Loucy (cell line): ENCODE measurements at regions not wholly inside any gene's neighbourhood (a gene's known extent, or its start where the extent isn't known, plus 50 kb on each side); places are given as distances from the start of the nearest gene placed in this dataset.

ENCODE experiments used
- H2AFZ ChIP-seq: fragments of 200-600 bp; sonication (generic); 2 replicates; pipeline ENCODE4 v1.6.0; 2016; ENCODE audit warnings: antibody characterized with exemption, mild to moderate bottlenecking, low read length, moderate library complexity
- H3F3A ChIP-seq: fragments of 200-600 bp; 2 replicates; pipeline ENCODE4 v1.6.0; 2016; ENCODE audit warnings: antibody characterized with exemption, low read depth, mild to moderate bottlenecking
- H3K27me3 ChIP-seq: fragments of 200-600 bp; sonication (generic); 2 replicates; pipeline ENCODE4 v1.6.1; 2014; ENCODE audit warnings: low read length, mild to moderate bottlenecking; ENCODE audit not compliant: insufficient read depth, poor library complexity, severe bottlenecking
- H3K36me3 ChIP-seq: fragments of 200-600 bp; sonication (generic); 2 replicates; pipeline ENCODE4 v1.6.1; 2016; ENCODE audit warnings: low read length; ENCODE audit not compliant: insufficient read depth
- H3K4me1 ChIP-seq: fragments of 200-600 bp; sonication (generic); 2 replicates; pipeline ENCODE4 v1.5.1; 2014; ENCODE audit warnings: low read length, mild to moderate bottlenecking; ENCODE audit not compliant: insufficient read depth, poor library complexity, severe bottlenecking
- H3K4me2 ChIP-seq: fragments of 200-600 bp; sonication (generic); 2 replicates; pipeline ENCODE4 v1.6.0; 2014; ENCODE audit warnings: antibody characterized with exemption, low read length, low read depth, mild to moderate bottlenecking; ENCODE audit not compliant: poor library complexity, severe bottlenecking
- H3K4me3 ChIP-seq: fragments of 200-600 bp; sonication (generic); 2 replicates; pipeline ENCODE4 v1.5.1; 2014; ENCODE audit warnings: low read length, mild to moderate bottlenecking, mixed read lengths; ENCODE audit not compliant: poor library complexity, severe bottlenecking
- H3K79me2 ChIP-seq: fragments of 200-600 bp; sonication (generic); 2 replicates; pipeline ENCODE4 v1.6.1; 2014; ENCODE audit warnings: low read length; ENCODE audit not compliant: insufficient read depth
- H3K9ac ChIP-seq: fragments of 200-600 bp; sonication (generic); 2 replicates; pipeline ENCODE4 v1.6.0; 2014; ENCODE audit warnings: mild to moderate bottlenecking, low read depth, low read length, moderate library complexity; ENCODE audit not compliant: poor library complexity, severe bottlenecking
- H3K9me2 ChIP-seq: fragments of 200-600 bp; sonication (generic); replicated peaks from 2 replicates; pipeline ENCODE4 v1.6.1; 2016; ENCODE audit warnings: low read depth, low read length, mixed read lengths
- H3K9me3 ChIP-seq: fragments of 200-600 bp; sonication (generic); 2 replicates; pipeline ENCODE4 v1.6.1; 2014; ENCODE audit warnings: mild to moderate bottlenecking, antibody characterized with exemption, low read length, low read depth; ENCODE audit not compliant: insufficient read depth
- H4K20me1 ChIP-seq: fragments of 200-600 bp; sonication (generic); 2 replicates; pipeline ENCODE4 v1.6.0; 2014; ENCODE audit warnings: antibody characterized with exemption, low read length, mild to moderate bottlenecking; ENCODE audit not compliant: insufficient read depth, poor library complexity, severe bottlenecking
- CTCF ChIP-seq: fragments of 200-600 bp; sonication (generic); conservative IDR thresholded peaks from 2 replicates; pipeline ENCODE4 v1.5.1; 2014; ENCODE audit warnings: mild to moderate bottlenecking, antibody characterized with exemption, low read length
- EZH2phosphoT487 ChIP-seq: fragments of 200-600 bp; IDR thresholded peaks from 2 replicates; pipeline ENCODE4 v1.6.1; 2018; ENCODE audit warnings: antibody characterized with exemption, mild to moderate bottlenecking, moderate library complexity, borderline replicate concordance

GRCh38 chr10:10156917-10157600, 860.6 kb upstream of the CELF2 start:
- Histone ChIP-seq H3K9me2 (no peaks in the 10 kb centered on the region), H4K20me1 (no peaks in the 10 kb centered on the region), H3K4me2 (no peak overlapping the region), H3K9me3 (no peaks in the 10 kb centered on the region), H3K4me3 (no peak overlapping the region), H3K4me1 (no peaks in the 10 kb centered on the region), H3F3A (no peaks in the 10 kb centered on the region), H3K36me3 (no peaks in the 10 kb centered on the region), H3K79me2 (no peaks in the 10 kb centered on the region), H2AFZ (no peak overlapping the region), H3K9ac (no peak overlapping the region), H3K27me3 (no peaks in the 10 kb centered on the region)
- TF ChIP-seq CTCF: no peak
- no peak for TF ChIP-seq EZH2phosphoT487

- H3F3A ChIP-seq: no peaks in the 10 kb centered on the region
- H3K4me1 ChIP-seq: no peaks in the 10 kb centered on the region
- H3K4me3 ChIP-seq: no peak overlapping the region
- H4K20me1 ChIP-seq: no peaks in the 10 kb centered on the region
- H3K36me3 ChIP-seq: no peaks in the 10 kb centered on the region
- no peaks in the 10 kb centered on the region for H3K27me3 ChIP-seq
- no peaks in the 10 kb centered on the region for H3K9me3 ChIP-seq
- H2AFZ ChIP-seq: no peak overlapping the region
- no peak for TF ChIP-seq EZH2phosphoT487
- no peak for TF ChIP-seq CTCF
- no peak overlapping the region for H3K4me2 ChIP-seq
- no peak overlapping the region for H3K9ac ChIP-seq
- H3K9me2 ChIP-seq: no peaks in the 10 kb centered on the region
- no peaks in the 10 kb centered on the region for H3K79me2 ChIP-seq
Observed at GRCh38 chr10:10160821-10161312, 856.8 kb upstream of the CELF2 start.

- no peaks in the 10 kb centered on the region for H3K27me3 ChIP-seq
- H2AFZ ChIP-seq: no peak overlapping the region
- H4K20me1 ChIP-seq: no peaks in the 10 kb centered on the region
- no peak overlapping the region for H3K9ac ChIP-seq
- TF ChIP-seq CTCF (no peak), EZH2phosphoT487 (no peak)
- no peaks in the 10 kb centered on the region for H3K4me1 ChIP-seq
- H3K4me2 ChIP-seq: no peak overlapping the region
- no peaks in the 10 kb centered on the region for H3F3A ChIP-seq
- H3K4me3 ChIP-seq: no peak overlapping the region
- H3K9me3 ChIP-seq: no peaks in the 10 kb centered on the region
- H3K9me2 ChIP-seq: no peaks in the 10 kb centered on the region
- no peaks in the 10 kb centered on the region for H3K79me2 ChIP-seq
- H3K36me3 ChIP-seq: no peaks in the 10 kb centered on the region
Observed at GRCh38 chr10:10164848-10165247, 852.8 kb upstream of the CELF2 start.
